GM21737 (cell line): ENCODE measurements at regions not wholly inside any gene's neighbourhood (a gene's known extent, or its start where the extent isn't known, plus 50 kb on each side); places are given as distances from the start of the nearest gene placed in this dataset.

ENCODE experiments used
- ATAC-seq: cut with Tn5 transposase; IDR thresholded peaks from one replicate; pipeline ENCODE4 v1.9.1; 2021; ENCODE audit warnings: mild to moderate bottlenecking, moderate library complexity; ENCODE audit not compliant: unreplicated experiment

GRCh38 chrX:38986586-38986985 lies 185.3 kb downstream of the MID1IP1 start:
- no peak for ATAC-seq

- ATAC-seq = no peak
These were observed 186.0 kb downstream of the MID1IP1 start for GRCh38 chrX:38987198-38987651.

- ATAC-seq = no peak
These were observed 187.0 kb downstream of the MID1IP1 start for GRCh38 chrX:38988301-38988700.

- ATAC-seq = no peak
These were observed 187.8 kb downstream of the MID1IP1 start for GRCh38 chrX:38989076-38989475.

- ATAC-seq = no peak
These were observed 190.6 kb downstream of the MID1IP1 start for GRCh38 chrX:38991656-38992440.

GRCh38 chrX:38992441-38993096 lies 191.3 kb downstream of the MID1IP1 start:
- no peak for ATAC-seq

- no peak for ATAC-seq
These were observed 192.2 kb downstream of the MID1IP1 start for GRCh38 chrX:38993500-38993899.

GRCh38 chrX:38999099-38999498 lies 197.8 kb downstream of the MID1IP1 start:
- no peak for ATAC-seq

GRCh38 chrX:38999967-39000745 lies 198.9 kb downstream of the MID1IP1 start:
- ATAC-seq = no peak

- ATAC-seq = no peak
These were observed 199.5 kb downstream of the MID1IP1 start for GRCh38 chrX:39000802-39001201.

- ATAC-seq = no peak
These were observed 201.2 kb downstream of the MID1IP1 start for GRCh38 chrX:39002466-39002865.

GRCh38 chrX:39008549-39008948 lies 207.3 kb downstream of the MID1IP1 start:
- no peak for ATAC-seq

GRCh38 chrX:39011454-39012221 lies 210.4 kb downstream of the MID1IP1 start:
- ATAC-seq = no peak

GRCh38 chrX:39012621-39013111 lies 211.4 kb downstream of the MID1IP1 start:
- no peak for ATAC-seq

GRCh38 chrX:39016556-39016955 lies 215.3 kb downstream of the MID1IP1 start:
- no peak for ATAC-seq

- no peak for ATAC-seq
These were observed 215.8 kb downstream of the MID1IP1 start for GRCh38 chrX:39017077-39017476.

- no peak for ATAC-seq
These were observed 216.5 kb downstream of the MID1IP1 start for GRCh38 chrX:39017716-39018115.

GRCh38 chrX:39018541-39018940 lies 217.3 kb downstream of the MID1IP1 start:
- ATAC-seq = no peak

- ATAC-seq = no peak
These were observed 217.8 kb downstream of the MID1IP1 start for GRCh38 chrX:39019056-39019455.

GRCh38 chrX:39020051-39020669 lies 218.9 kb downstream of the MID1IP1 start:
- no peak for ATAC-seq
